Activated T-helper 17 cell treated with anti-CD3 and anti-CD28 coated beads, Interleukin-2, amount 50 U/mL, for 72 hours (primary cell): ENCODE measurements at regions not wholly inside any gene's neighbourhood (a gene's known extent, or its start where the extent isn't known, plus 50 kb on each side); places are given as distances from the start of the nearest gene placed in this dataset.

ENCODE experiments used
- ATAC-seq: fragments of 150-1000 bp; cut with Tn5 transposase; replicated peaks from 2 replicates; pipeline ENCODE4 v1.10.0; 2021; ENCODE audit warnings: mild to moderate bottlenecking, moderate library complexity
- H3K27ac Mint-ChIP-seq: one replicate; pipeline ENCODE4 v1.8.0; 2022; ENCODE audit warnings: mixed read lengths
- H3K27me3 Mint-ChIP-seq: one replicate; pipeline ENCODE4 v1.8.0; 2022; ENCODE audit warnings: mixed read lengths
- H3K36me3 Mint-ChIP-seq: one replicate; pipeline ENCODE4 v1.8.0; 2022; ENCODE audit warnings: low read depth, mild to moderate bottlenecking, mixed read lengths
- H3K4me1 Mint-ChIP-seq: one replicate; pipeline ENCODE4 v1.8.0; 2022; ENCODE audit warnings: mixed read lengths
- H3K4me3 Mint-ChIP-seq: one replicate; pipeline ENCODE4 v1.8.0; 2022; ENCODE audit warnings: mild to moderate bottlenecking, mixed read lengths
- H3K9me3 Mint-ChIP-seq: one replicate; pipeline ENCODE4 v1.8.0; 2022; ENCODE audit warnings: mixed read lengths

- H3K36me3 Mint-ChIP-seq: no peaks in the 10 kb centered on the region
- no peak overlapping the region for H3K27ac Mint-ChIP-seq
- no peaks in the 10 kb centered on the region for H3K9me3 Mint-ChIP-seq
- H3K4me1 Mint-ChIP-seq: peaks cover 21% of the 10 kb centered on the region
- ATAC-seq: no peak
- no peaks in the 10 kb centered on the region for H3K27me3 Mint-ChIP-seq
- no peak overlapping the region for H3K4me3 Mint-ChIP-seq
Measured at GRCh38 chr12:92465786-92466295, 236.9 kb upstream of the PLEKHG7 start.

- H3K27me3 Mint-ChIP-seq: no peaks in the 10 kb centered on the region
Measured at GRCh38 chr12:92464911-92465310, 237.9 kb upstream of the PLEKHG7 start.

GRCh38 chr12:92463171-92463570 is 239.6 kb upstream of the PLEKHG7 start:
- Mint-ChIP-seq H3K4me1 (peaks cover 5% of the 10 kb centered on the region), H3K27ac (no peak overlapping the region), H3K9me3 (peaks cover 3% of the 10 kb centered on the region), H3K36me3 (no peaks in the 10 kb centered on the region), H3K27me3 (no peaks in the 10 kb centered on the region), H3K4me3 (no peak overlapping the region)
- no peak for ATAC-seq

More at GRCh38 chr12:92464911-92465310, 237.9 kb upstream of the PLEKHG7 start:
- H3K27ac Mint-ChIP-seq: no peak overlapping the region
- H3K4me3 Mint-ChIP-seq: no peak overlapping the region
- H3K9me3 Mint-ChIP-seq: no peaks in the 10 kb centered on the region
- H3K36me3 Mint-ChIP-seq: no peaks in the 10 kb centered on the region
- H3K4me1 Mint-ChIP-seq: peaks cover 14% of the 10 kb centered on the region
- ATAC-seq: no peak

GRCh38 chr12:92462527-92462926 is 240.3 kb upstream of the PLEKHG7 start:
- no peak overlapping the region for H3K4me3 Mint-ChIP-seq

GRCh38 chr12:92462049-92462448 is 240.7 kb upstream of the PLEKHG7 start:
- no peaks in the 10 kb centered on the region for H3K4me1 Mint-ChIP-seq

More at GRCh38 chr12:92462527-92462926, 240.3 kb upstream of the PLEKHG7 start:
- Mint-ChIP-seq H3K4me1 (no peaks in the 10 kb centered on the region), H3K9me3 (peaks cover 3% of the 10 kb centered on the region), H3K36me3 (no peaks in the 10 kb centered on the region), H3K27me3 (no peaks in the 10 kb centered on the region), H3K27ac (peak overlapping the region; percentile 47)
- ATAC-seq: no peak

GRCh38 chr12:92459850-92460249 is 242.9 kb upstream of the PLEKHG7 start:
- no peaks in the 10 kb centered on the region for H3K27me3 Mint-ChIP-seq
- no peak overlapping the region for H3K27ac Mint-ChIP-seq
- H3K9me3 Mint-ChIP-seq: peaks cover 15% of the 10 kb centered on the region
- H3K36me3 Mint-ChIP-seq: no peaks in the 10 kb centered on the region
- no peaks in the 10 kb centered on the region for H3K4me1 Mint-ChIP-seq
- ATAC-seq: no peak
- H3K4me3 Mint-ChIP-seq: no peak overlapping the region

More at GRCh38 chr12:92462049-92462448, 240.7 kb upstream of the PLEKHG7 start:
- peak; percentile 84 for ATAC-seq
- Mint-ChIP-seq H3K27ac (peak overlapping the region; percentile 47), H3K9me3 (peaks cover 3% of the 10 kb centered on the region), H3K36me3 (no peaks in the 10 kb centered on the region), H3K27me3 (no peaks in the 10 kb centered on the region), H3K4me3 (no peak overlapping the region)

GRCh38 chr12:92458996-92459395 is 243.8 kb upstream of the PLEKHG7 start:
- Mint-ChIP-seq H3K9me3 (peaks cover 18% of the 10 kb centered on the region), H3K27ac (no peak overlapping the region), H3K27me3 (no peaks in the 10 kb centered on the region)

GRCh38 chr12:92457458-92458180 is 245.2 kb upstream of the PLEKHG7 start:
- no peaks in the 10 kb centered on the region for H3K36me3 Mint-ChIP-seq
- peak; percentile 30 for ATAC-seq
- H3K4me1 Mint-ChIP-seq: no peaks in the 10 kb centered on the region
- H3K4me3 Mint-ChIP-seq: no peak overlapping the region
- no peak overlapping the region for H3K27ac Mint-ChIP-seq
- H3K27me3 Mint-ChIP-seq: no peaks in the 10 kb centered on the region
- peaks cover 18% of the 10 kb centered on the region for H3K9me3 Mint-ChIP-seq

More at GRCh38 chr12:92458996-92459395, 243.8 kb upstream of the PLEKHG7 start:
- no peak for ATAC-seq
- Mint-ChIP-seq H3K4me1 (no peaks in the 10 kb centered on the region), H3K4me3 (no peak overlapping the region), H3K36me3 (no peaks in the 10 kb centered on the region)

GRCh38 chr12:92452763-92453162 is 250.0 kb upstream of the PLEKHG7 start:
- ATAC-seq: no peak
- Mint-ChIP-seq H3K27ac (no peak overlapping the region), H3K4me1 (no peaks in the 10 kb centered on the region), H3K9me3 (peaks cover 27% of the 10 kb centered on the region), H3K27me3 (no peaks in the 10 kb centered on the region), H3K36me3 (no peaks in the 10 kb centered on the region), H3K4me3 (no peak overlapping the region)

GRCh38 chr12:92446083-92446460 is 256.7 kb upstream of the PLEKHG7 start:
- Mint-ChIP-seq H3K27me3 (no peaks in the 10 kb centered on the region), H3K9me3 (peaks cover 5% of the 10 kb centered on the region), H3K27ac (no peak overlapping the region), H3K36me3 (no peaks in the 10 kb centered on the region), H3K4me3 (no peak overlapping the region), H3K4me1 (peaks cover 4% of the 10 kb centered on the region)
- no peak for ATAC-seq

GRCh38 chr12:92445253-92446082 is 257.3 kb upstream of the PLEKHG7 start:
- no peak for ATAC-seq
- no peaks in the 10 kb centered on the region for H3K36me3 Mint-ChIP-seq

GRCh38 chr12:92444763-92445162 is 258.0 kb upstream of the PLEKHG7 start:
- H3K36me3 Mint-ChIP-seq: no peaks in the 10 kb centered on the region
- H3K9me3 Mint-ChIP-seq: peaks cover 2% of the 10 kb centered on the region
- no peak overlapping the region for H3K27ac Mint-ChIP-seq
- H3K4me1 Mint-ChIP-seq: peaks cover 4% of the 10 kb centered on the region
- H3K4me3 Mint-ChIP-seq: no peak overlapping the region
- no peaks in the 10 kb centered on the region for H3K27me3 Mint-ChIP-seq
- no peak for ATAC-seq

More at GRCh38 chr12:92445253-92446082, 257.3 kb upstream of the PLEKHG7 start:
- no peak overlapping the region for H3K27ac Mint-ChIP-seq
- peaks cover 4% of the 10 kb centered on the region for H3K9me3 Mint-ChIP-seq
- peaks cover 4% of the 10 kb centered on the region for H3K4me1 Mint-ChIP-seq
- H3K4me3 Mint-ChIP-seq: no peak overlapping the region
- no peaks in the 10 kb centered on the region for H3K27me3 Mint-ChIP-seq

GRCh38 chr12:92442782-92443181 is 260.0 kb upstream of the PLEKHG7 start:
- no peak for ATAC-seq
- Mint-ChIP-seq H3K9me3 (no peaks in the 10 kb centered on the region), H3K27me3 (no peaks in the 10 kb centered on the region), H3K27ac (no peak overlapping the region), H3K36me3 (no peaks in the 10 kb centered on the region), H3K4me1 (peaks cover 5% of the 10 kb centered on the region), H3K4me3 (no peak overlapping the region)

- H3K9me3 Mint-ChIP-seq: peaks cover 3% of the 10 kb centered on the region
- no peak overlapping the region for H3K4me3 Mint-ChIP-seq
- no peaks in the 10 kb centered on the region for H3K36me3 Mint-ChIP-seq
- H3K27ac Mint-ChIP-seq: no peak overlapping the region
- ATAC-seq: no peak
- H3K4me1 Mint-ChIP-seq: peaks cover 9% of the 10 kb centered on the region
- no peaks in the 10 kb centered on the region for H3K27me3 Mint-ChIP-seq
Measured at GRCh38 chr12:92440072-92440471, 262.7 kb upstream of the PLEKHG7 start.

GRCh38 chr12:92439420-92439805 is 263.4 kb upstream of the PLEKHG7 start:
- Mint-ChIP-seq H3K27ac (no peak overlapping the region), H3K27me3 (no peaks in the 10 kb centered on the region), H3K9me3 (peaks cover 3% of the 10 kb centered on the region), H3K36me3 (no peaks in the 10 kb centered on the region), H3K4me3 (no peak overlapping the region), H3K4me1 (peaks cover 9% of the 10 kb centered on the region)
- no peak for ATAC-seq
